HG02973 (cell line): ENCODE measurements at regions not wholly inside any gene's neighbourhood (a gene's known extent, or its start where the extent isn't known, plus 50 kb on each side); places are given as distances from the start of the nearest gene placed in this dataset.

Experiments
- ATAC-seq: cut with Tn5 transposase; IDR thresholded peaks from one replicate; pipeline ENCODE4 v1.9.1; 2021; ENCODE audit warnings: moderate library complexity; ENCODE audit not compliant: unreplicated experiment

DNA sequence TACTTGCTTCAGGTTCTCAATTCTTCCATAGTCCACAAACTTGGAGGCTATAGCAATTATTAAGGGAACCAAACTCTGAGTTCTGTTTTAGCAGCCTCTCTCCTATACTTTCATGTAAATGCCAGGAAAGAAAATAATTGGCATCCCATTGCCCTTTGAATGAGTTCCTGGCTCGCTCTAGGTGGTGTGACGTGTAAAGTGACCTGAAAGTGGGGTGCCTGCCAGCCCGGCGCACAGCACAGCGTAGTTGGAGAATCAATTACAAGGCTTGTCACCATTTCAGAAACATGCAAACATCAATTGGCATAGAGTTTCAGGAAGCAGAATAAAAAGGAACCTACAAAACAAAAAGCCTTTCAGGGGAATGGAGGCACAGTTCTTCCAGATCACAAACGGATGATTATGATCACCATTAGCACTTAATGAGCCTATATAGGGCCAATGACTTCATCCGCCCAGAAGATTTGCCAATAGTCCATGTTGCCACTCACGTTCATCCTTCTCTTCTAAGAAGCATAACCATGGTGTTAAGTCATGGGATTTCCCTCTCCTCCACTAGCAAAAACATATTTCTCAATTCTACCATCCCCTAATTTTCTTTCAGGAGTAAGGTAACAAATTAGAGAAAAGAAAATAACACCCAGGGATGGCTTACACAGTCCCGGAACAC, 354.6 kb upstream of the ADGRL2 start:
- ATAC-seq, result no peak

DNA sequence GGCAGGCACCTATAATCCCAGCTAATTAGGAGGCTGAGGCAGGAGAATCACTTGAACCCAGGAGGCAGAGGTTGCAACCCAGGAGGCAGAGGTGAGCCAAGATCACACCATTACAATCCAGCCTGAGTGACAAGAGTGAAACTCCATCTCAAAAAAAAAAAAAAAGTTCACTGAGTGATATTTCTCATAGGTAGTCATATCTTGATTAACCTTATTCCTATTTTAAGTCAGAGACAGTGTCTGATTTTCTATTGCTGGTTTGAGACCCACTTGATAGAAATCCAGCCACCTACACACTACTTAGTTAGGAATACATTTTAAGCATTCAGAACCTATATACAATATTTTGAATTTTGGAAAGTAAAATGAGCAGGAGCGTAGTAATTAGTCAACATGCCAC, 357.4 kb upstream of the ADGRL2 start:
- no peak for ATAC-seq

DNA sequence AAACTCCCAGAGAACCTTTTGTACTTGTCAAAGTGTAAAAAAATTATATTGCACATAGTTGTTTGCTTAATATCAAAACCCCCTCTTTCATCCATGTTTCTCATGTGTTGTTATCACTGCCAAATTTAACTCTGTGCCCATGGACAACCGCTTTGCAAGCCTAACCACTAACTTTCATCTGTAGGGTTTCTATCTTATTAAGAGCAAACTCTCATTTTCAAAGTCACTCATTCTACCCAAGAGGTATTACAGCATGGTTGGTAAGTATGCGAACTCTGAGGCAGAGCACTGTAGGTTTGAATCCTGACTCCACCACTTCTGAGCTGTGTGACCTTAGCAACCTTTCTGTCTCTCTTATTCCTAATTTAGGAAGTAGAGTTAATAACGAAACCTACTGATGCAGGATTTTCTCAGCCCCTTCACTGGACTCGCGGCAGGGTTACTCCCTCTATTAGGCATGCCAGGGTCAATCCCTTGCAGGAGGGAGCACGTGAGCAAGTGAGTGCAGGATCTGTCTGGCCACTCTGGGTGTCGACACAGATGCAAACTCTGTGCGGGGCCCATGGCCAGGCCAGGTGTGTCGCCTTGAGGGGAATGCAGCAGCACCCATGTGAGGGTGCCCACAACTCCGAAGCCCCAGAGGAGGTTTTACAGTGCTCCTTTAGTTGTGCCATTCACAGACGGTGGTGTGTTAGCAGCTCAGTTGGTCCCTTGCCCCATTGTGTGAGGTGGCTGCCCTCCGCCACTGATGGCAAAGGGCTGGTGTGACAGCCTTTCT, 361.5 kb upstream of the ADGRL2 start:
- peak; percentile 50 for ATAC-seq

DNA sequence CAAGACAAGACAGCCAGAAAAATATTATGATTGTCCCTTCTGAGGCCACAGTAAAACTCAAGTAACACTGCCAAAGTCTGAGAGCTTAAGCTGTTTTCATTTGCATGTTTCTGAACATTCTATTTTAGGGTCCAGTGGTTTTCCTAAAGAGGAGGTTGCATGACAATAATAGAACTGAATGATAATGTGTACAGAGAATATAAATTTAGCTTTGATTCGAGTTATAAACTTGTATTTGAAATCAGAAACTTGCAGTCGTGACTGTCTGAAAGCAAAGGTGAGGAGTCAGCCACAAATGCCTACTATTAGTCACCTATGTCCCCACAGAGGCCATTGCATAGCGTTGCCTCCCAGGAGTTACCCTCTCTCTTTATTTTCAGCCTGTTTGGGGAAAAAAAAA, 363.1 kb upstream of the ADGRL2 start:
- ATAC-seq, result peak; percentile 92

DNA sequence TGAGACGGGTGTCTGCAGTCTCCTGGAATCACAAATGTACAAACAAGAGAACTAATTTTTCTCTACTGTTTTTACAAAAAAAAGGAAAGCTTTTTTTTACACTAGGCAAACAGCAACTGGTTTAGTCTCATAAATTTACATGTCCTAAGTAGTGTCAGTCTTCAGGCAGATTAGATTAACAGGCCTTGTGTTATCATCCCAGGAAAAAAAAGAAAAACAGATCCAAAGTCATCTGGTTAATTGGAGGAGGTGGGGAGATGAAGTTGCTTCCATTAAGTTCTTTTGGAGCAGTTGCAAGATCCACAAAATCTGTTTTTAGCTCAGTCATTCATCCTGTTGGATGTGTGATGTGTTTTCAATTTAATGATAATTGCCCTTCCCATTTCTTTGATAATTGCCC, 363.5 kb upstream of the ADGRL2 start:
- ATAC-seq, result no peak

DNA sequence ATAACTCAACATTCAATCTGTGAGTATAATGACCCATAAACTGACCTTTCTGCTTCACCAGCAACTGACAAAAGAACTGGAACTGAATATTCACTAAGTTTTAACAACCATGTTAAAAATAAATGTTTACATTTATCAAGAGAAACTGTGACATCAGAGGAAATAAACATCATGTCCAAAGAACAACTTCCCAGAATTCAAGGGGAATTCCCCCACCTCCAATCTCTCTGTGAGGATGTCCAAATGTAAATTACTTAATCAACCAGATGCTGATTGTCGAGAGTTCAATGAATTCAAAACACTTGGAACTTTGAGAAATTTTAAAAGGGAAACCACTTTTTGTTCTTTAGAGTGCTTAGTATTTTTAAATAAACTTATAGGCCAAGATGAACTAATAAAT, 365.6 kb upstream of the ADGRL2 start:
- ATAC-seq, result no peak

DNA sequence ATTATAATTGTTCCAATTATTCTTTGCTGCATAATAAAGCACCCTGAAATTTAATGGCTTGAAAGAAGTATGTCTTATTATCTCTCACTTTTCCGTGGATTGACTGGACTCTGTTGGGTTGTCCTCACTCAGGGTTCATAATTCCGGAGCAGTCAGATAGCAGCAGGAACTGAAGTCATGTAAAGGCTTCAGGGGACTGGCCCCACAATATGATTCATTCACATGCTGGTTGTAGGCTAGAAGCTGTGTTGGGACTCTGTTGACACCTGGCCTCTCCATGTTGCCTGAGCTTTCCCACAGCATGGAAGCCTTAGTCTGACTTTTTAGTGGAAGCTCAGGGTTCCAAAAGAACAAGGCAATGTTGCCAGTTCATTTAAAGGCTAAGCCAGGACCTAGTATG, 367.1 kb upstream of the ADGRL2 start:
- ATAC-seq, result no peak

DNA sequence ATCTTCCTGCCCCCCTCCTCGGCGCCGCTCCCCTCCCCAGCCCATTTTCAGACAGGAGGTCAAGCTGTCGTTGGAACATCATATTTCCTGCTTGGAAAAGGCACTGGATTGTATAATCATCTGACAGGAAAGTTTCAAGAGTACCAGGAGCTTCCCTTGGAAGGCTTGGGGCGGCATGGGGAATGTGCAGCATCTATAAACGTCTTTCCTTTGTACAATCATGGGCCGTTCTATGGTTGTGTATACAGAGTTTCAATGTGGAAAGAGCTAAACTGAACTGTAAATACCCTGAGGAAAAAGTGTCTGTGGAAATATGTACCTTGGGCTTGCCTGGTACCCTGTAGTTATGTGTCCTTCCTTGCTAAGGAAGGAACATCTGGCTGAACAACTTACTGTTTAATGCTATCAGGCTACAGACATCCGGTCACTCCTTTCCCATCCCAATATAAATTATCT, 368.1 kb upstream of the ADGRL2 start:
- no peak for ATAC-seq

DNA sequence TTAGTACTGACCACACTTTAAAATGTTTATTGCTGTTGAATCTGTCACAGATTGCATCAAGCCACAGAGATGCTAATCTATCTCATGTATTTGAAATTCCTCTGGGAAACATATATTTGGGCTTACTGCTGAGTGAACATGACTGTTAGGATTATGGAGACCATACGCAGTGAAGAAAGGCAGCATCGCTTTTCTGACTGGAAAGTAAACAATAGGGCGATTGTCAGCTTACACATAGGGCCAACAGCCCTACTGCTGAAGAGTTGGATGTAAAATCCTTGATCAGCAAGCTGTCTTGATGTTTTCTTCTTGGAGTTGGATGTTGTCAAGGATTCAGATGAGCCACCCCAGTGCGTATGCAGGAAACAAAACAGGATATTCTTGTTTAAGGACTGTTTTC, 368.7 kb upstream of the ADGRL2 start:
- ATAC-seq, result no peak

DNA sequence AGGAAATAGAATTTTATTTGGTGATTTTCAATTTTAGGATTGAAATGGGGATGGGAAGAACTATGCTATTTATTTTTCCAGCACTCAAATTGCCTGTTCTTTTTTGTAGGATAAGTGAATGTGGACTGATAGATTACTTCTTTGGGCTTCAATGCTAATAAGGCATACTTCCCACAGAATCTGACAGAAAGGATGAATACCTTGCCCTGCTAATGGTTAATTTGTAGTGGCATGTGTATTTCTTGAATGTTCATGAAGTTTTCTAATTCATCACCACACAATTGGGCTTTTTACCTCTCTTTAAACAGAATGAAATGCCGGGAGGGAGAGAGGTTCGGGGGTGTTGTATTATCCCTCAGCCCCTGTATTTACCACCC, 369.1 kb upstream of the ADGRL2 start:
- no peak for ATAC-seq

DNA sequence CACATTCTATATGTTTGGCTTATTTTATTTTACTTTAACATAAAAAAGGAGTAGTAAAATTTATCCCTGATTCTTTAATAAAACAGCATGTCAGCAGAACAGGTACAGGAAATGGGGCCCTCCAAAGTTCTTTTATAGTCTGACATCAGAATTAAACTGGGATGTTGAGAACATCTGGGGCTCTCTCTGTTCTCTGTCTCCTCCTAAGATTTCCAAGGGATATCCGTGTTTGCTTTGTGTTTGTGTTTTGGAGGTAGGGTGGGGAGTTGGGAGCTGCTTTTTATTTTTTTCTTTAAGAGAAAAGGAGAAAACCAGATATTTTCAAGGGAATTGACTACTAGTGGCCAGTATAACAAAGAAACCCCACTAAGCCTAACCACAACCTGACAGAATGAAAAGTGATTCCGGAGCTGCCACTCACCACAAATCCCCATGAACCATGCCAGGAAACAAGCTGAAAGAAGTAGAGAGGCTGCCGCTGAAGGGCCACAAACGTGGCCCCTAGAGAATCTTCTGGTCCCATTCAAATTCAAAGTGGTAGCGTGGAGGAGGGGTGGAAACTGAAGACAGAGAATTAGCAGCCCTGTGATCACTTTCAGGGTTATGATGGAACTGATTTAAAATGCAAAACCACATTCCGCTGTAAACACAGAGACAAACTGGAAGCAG, 369.6 kb upstream of the ADGRL2 start:
- ATAC-seq, result no peak

DNA sequence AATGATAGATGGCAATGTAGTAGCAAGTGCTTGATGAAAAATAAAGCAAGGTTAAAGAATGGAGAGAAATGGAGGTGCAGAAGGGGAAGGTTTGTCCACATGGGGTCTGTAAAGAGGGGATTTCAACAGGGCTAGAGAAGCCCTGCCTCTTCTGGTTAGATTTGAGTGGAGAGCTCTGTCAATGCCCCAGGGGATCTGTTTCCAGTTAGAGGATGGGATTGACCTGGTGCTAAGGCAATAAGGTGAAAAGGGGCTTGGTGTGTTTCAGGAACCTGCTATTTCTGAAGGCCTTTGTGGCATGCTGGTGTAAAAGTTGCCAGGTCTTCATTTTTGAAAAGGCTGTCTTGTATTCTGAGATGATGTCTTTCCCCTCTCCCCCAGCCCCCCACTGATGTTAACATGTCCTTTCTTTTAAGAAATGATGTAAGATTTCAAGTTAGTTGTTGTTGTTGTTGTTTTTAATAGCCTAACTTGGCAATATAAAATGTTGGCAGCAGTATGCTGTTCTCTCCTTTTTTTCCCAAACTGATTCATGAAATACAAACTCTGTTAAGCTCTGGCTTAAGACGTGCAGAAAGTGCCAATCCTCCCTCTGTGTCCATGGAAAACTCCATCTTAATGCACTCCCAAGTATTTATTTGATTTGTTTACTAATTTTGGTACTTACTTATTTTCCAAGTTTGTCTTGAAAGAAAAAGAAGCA, 370.3 kb upstream of the ADGRL2 start:
- ATAC-seq, result no peak

DNA sequence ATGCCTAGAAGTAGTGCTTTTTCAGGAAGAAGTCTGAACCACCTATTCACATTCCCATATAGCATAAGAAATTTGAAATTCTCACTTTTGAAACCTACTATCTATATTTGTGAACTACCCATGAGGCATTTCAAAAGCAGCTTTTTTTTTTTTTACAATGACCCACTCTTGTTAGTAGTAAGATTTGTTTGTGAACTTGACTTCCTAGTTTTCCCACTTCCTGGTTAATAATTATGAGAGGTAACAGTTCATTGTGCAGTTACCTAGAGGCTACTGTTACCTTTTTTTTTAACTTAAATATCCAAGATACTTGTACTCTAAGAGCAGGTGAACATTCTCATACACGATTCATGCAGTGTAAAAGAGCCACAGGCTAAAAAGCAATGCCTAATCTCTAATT, 371.7 kb upstream of the ADGRL2 start:
- no peak for ATAC-seq

DNA sequence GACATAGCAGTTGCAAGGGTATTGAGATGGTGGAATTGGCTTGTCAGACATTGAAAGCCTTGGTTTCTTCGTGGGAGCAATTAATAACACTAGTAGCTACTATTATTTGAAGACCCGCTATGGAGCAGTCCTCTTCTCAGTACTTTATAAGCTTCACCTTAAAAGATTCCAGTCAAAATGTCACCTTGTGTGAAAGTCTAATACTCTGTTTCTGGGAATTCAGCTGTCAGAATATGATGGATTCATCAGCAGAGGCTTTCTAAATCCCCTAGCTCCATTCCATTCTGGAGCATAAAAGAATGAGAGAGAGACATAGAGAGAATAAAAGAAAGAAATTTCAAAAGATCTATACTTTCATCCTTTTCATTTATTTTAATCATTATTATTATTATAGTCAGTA, 375.9 kb upstream of the ADGRL2 start:
- ATAC-seq, result no peak

DNA sequence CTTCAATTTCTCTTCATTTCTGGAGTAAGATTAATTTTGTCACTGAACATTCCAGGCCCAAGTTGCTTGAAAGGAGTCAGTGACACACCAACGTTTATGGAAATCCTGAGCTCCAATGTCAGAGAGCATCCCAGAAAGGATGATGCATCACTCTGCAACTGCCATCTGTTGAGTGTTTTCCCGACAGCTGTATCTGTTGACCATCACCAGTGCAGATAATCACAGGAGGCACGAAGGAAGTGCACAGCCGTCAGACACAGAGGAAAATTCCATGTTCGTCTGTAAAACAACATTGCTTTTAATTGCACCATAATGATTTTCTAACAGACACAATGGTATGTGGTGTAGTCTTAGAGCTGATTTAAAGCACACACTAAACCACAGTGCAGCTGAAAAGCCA, 376.7 kb upstream of the ADGRL2 start:
- no peak for ATAC-seq

DNA sequence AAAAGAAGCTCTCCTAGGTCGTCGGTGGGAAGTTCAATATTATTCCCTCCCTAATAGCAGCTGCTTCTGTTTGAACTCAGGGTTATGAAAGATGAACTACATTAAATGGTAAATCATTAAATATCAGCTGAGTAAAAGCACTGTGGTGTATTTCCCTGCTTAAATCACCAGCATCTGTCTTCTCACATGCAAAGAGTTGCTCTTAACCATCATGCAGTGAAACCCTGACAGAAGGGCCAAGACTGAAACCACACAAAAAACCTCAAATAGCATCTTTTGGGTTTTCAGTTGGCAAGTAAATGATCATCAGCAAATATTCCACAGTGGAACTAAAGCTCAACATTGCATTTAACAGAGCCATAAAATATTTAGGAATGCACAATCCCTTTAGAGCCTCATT, 380.0 kb upstream of the ADGRL2 start:
- ATAC-seq, result peak; percentile 91

DNA sequence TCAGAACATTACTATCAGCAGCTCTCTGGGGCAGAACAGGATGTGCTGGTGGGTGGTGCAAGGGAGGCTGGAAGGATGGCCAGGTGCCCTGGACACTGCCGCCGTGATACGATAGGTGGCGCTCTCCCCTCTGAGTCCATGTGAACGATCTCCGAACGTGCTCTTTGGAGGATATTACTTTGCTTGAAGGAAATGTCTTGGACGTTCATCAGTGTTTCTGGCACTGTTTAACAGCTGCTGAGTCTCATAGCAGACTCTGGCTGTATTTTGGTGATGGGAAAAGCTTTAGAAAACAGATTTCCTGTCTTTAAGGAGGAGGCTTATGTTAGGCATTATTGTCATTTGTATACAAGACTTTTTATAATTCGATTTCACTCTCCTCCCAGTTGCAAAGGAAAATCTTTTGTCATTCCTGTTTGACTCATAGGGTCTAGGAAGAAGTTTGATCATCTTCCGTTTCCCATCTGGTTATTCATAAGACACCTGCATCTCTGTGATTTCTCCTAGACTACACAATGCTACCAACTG, 386.2 kb upstream of the ADGRL2 start:
- peak; percentile 98 for ATAC-seq

DNA sequence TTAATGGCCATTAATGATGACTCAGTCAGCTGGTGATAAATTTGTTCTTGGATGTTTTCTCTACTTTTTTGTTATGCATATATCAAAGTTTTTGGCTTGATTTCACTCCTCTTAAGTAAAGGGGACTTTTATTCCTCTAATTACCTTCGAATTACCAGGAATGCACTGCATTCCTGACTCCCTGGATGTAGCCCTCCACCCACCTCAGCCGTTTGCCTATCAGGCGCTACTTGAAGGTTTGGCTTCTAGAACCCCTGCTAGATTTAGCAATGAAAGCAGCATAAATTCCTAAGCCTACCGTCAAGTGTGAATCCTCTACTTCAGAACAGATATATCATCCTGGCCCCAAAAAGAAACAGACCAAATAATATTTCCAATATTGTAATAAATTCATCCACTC, 387.8 kb upstream of the ADGRL2 start:
- no peak for ATAC-seq

DNA sequence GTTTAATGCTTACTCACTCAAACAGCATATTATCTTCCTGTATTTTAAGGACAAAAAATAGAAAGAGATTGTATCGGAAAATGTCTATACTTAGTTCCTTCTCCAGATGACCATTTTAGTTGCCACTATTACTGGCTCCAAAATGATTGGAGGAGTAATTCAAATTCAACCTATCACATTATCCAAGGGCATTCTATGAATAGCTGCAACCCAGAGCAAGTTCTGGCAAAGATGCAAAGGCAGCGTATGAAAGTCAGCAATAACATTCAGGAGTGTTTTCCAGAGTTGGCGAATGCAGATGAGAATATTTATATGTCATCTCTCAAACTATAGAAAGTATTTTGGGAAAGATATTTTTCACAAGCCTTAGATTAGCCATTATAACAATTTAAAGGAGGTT, 389.8 kb upstream of the ADGRL2 start:
- no peak for ATAC-seq

DNA sequence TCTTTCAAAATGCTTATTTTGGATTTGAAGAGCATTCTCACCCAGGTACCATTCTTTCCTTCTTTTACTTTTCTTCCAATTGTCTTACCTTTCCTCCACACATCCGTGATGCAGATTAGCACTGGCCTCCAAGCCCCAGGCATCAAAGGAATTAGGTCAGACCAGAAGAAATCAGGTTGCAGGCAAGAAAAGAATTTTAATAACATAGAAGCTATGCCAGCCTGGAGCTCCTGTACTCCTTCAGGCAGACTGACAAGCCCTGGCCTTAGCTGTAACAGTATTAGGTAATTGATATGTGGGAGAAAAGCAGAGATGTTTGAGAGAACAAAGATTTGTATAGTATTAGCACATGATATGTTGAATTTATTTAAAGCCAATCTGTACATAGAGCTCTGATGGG, 390.4 kb upstream of the ADGRL2 start:
- no peak for ATAC-seq

DNA sequence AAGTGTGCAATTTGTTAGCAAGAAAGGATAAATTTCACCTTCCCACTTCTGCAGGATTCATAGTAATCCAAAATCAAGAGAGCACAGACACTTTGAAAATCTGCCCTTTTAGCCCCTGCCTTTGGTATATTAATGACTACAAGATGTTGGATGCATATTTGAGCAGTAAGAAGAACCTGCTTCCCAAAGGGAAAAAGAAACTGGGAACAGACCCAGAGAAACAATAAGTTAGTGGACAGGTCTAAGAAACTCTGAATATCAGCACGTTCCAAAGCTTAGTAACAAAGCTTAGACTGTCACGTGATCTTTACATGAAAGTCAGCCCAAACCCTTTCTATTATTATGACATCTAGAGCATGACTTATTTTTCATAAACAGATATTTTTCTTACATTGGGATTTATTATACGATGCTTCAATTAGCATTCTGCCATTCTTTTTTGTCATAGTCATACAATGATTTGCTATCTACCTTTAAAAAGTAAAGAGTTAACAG, 390.9 kb upstream of the ADGRL2 start:
- no peak for ATAC-seq
